ENCODE measurements at regions not wholly inside any gene's neighbourhood (a gene's known extent, or its start where the extent isn't known, plus 50 kb on each side); places are given as distances from the start of the nearest gene placed in this dataset.

DNA sequence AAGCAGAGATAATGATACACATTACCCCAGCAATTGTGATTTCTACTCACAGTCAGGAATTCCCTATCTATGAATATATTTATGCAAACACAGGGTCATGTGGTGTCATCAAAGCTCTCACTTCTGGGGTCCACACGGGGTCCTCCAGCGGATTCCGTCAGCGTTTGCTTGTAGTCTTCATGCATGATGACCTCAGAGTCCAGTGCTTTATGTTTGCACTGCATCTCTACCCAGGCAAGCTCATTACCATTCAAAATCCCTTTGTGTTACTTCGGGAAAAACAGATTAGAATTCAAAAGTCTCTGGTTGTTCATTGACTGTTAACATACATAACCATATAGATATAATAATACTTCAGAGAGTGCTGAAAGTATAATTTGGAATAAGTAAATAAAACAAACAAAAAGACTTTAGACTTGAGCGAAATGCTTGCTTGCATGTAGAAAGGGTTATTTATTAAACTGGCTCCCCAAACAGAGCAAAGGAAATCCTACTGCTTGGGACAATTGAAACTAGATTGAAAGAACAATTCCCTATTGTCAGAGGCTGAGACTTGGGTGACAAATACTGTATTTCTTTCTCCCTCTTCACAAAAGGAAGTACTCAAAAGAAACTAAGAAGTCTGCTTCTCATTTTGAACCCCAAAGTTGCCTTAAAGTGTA is 423.1 kb downstream of the ETS1 start:
- Mint-ChIP-seq H3K27ac (no peak overlapping the region), H3K4me3 (no peak overlapping the region), H3K27me3 (peaks cover 5% of the 10 kb centered on the region), H3K36me3 (ENCODE audit: low read depth) (no peaks in the 10 kb centered on the region), H3K4me1 (peaks cover 6% of the 10 kb centered on the region), H3K9me3 (ENCODE audit: low read depth) (no peaks in the 10 kb centered on the region)
- CTCF ChIA-PET: interaction anchor here (1.1 to 3.0 kb wide), 2 partner anchors 8 to 667 kb away, joined by 7 to 14 read pairs; no protein-coding TSS in a partner anchor
- intact Hi-C loops (cut with DNase I, micrococcal nuclease): no loop called here
- no peak for ATAC-seq
- POLR2A ChIA-PET: interaction anchor here (0.5 kb wide), 1 partner anchor 494 kb away, joined by 3 read pairs; no protein-coding TSS in a partner anchor
- DNase-seq: no peak

DNA sequence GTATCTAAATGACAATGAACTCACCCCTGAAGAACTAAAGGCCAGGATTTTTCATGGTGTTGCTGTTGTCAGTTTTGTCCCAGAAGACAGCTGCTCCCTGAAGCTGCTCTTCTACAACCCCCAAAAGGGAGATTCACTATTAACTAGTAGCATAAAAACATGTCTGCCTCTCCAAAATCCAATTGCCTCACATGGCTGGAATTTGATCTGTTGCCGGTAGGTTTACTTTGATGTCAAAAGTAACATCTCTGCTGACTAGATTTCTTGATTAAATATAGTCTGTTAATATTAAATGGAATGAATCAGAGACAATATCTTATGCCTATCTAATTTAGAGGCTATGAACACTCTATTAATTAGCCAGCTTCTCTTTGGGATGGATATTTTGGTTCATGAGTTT is 425.4 kb downstream of the ETS1 start:
- intact Hi-C loops (cut with DNase I, micrococcal nuclease): no loop called here
- DNase-seq (no peak), ATAC-seq (no peak)
- ChIA-PET POLR2A (no interaction called here), CTCF (interaction anchor here (0.8 to 7.2 kb wide), 4 partner anchors 8 to 699 kb away, joined by 3 to 139 read pairs (median 34); no protein-coding TSS in a partner anchor)
- H3K4me1 Mint-ChIP-seq: peaks cover 15% of the 10 kb centered on the region
- no peaks in the 10 kb centered on the region for H3K9me3 Mint-ChIP-seq (ENCODE audit: low read depth)
- no peak overlapping the region for H3K4me3 Mint-ChIP-seq
- no peaks in the 10 kb centered on the region for H3K36me3 Mint-ChIP-seq (ENCODE audit: low read depth)
- H3K27me3 Mint-ChIP-seq: no peaks in the 10 kb centered on the region
- no peak overlapping the region for H3K27ac Mint-ChIP-seq

DNA sequence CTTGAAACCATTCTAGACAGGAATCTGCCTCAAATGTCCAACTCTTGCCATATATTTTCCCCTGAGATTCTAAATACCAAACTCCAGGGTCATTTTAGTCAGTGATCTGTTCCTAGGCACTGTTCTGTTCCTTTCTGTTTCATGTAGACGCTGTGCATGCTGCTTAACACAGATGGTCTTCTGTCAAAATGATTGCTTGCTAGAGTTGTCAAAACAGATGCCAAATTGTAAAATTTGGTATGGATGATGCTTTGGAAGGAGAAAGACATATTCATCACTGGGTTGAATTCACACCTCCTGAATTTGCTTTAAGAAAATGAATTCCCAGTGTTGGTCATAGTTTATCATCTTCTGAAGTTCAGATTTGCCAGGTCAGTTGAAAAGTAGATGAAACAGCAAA is 425.9 kb downstream of the ETS1 start:
- CTCF ChIA-PET: interaction anchor here (0.8 to 7.2 kb wide), 4 partner anchors 8 to 699 kb away, joined by 3 to 139 read pairs (median 38); no protein-coding TSS in a partner anchor
- POLR2A ChIA-PET: no interaction called here
- H3K4me3 Mint-ChIP-seq: no peak overlapping the region

DNA sequence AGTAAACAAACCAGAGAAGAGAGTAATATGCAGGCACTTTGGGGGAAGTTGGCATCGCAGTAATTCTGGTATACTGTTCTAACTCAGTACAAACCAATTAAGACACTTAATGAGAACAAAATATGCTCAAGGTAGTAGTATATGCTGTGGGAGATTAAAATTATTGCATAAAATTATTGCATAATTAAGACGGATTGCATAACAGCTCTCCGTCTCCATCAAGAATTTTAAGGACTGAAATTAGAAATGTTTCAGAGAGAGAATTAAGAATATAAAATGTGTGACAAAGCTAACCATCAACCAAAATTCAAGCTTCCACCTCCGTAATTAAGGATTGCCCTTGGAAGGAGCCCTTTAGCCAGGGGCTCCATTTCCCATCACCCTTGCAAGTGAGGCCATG is 428.5 kb downstream of the ETS1 start:
- POLR2A ChIA-PET: no interaction called here
- Mint-ChIP-seq H3K9me3 (ENCODE audit: low read depth) (no peaks in the 10 kb centered on the region), H3K4me1 (peaks cover 10% of the 10 kb centered on the region), H3K27me3 (no peaks in the 10 kb centered on the region), H3K4me3 (no peak overlapping the region), H3K36me3 (ENCODE audit: low read depth) (no peaks in the 10 kb centered on the region), H3K27ac (no peak overlapping the region)
- intact Hi-C loops (cut with DNase I, micrococcal nuclease): loop anchor here (1.0 kb wide), 2 partner anchors 128 to 471 kb away; no protein-coding TSS in a partner anchor
- ATAC-seq (no peak), DNase-seq (no peak)
- CTCF ChIA-PET: interaction anchor here (1.0 to 7.2 kb wide), 26 partner anchors 8 to 798 kb away, joined by 3 to 139 read pairs (median 10); no protein-coding TSS in a partner anchor

More for the DNA sequence above, 425.9 kb downstream of the ETS1 start:
- Mint-ChIP-seq H3K27ac (no peak overlapping the region), H3K36me3 (ENCODE audit: low read depth) (no peaks in the 10 kb centered on the region), H3K9me3 (ENCODE audit: low read depth) (no peaks in the 10 kb centered on the region), H3K27me3 (no peaks in the 10 kb centered on the region), H3K4me1 (peaks cover 16% of the 10 kb centered on the region)
- intact Hi-C loops (cut with DNase I, micrococcal nuclease): no loop called here
- ATAC-seq (no peak), DNase-seq (no peak)

DNA sequence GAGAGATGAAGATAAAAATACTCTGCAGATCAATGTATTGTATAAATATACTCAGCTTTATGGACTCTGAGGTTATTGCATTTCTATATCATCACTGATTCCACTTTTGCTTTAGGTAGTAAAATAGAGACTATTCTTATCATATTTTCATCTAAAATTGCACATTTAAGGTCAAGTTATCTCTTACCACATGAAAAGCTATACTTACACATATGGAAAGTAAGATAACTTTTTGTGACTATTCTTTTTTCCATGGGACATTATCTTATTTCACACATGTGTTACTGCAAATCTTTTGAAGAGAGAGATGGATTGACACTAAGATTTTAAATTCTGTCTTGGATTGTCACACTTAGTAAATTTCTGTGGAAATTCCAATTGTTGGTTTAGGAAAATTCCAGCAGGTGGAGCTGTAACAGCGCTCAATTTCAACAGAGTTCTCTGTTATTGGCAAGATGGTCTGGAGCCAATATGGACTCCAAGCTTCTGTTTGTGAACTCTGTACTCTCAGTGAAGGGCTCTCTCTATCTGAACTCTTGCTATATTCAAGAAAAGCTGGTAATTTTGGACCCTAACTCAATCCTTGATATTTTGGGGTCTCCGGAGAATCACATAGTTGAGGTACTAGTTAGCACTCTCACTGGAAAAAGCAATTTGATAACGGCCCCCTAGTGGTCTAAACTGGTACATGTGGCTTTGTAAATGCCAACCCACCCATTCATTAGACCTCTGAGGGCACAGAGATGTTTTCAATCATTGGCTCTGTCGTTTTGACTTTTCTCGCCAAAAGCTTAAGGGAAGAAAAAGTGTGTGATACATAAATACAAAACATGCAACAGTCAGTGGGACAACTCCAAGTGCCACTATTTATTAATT is 429.7 kb downstream of the ETS1 start:
- H3K4me1 Mint-ChIP-seq: peaks cover 10% of the 10 kb centered on the region
- peak overlapping the region; percentile 86 for H3K27ac Mint-ChIP-seq
- ChIA-PET POLR2A (no interaction called here), CTCF (interaction anchor here (0.6 to 7.2 kb wide), 118 partner anchors 10 to 803 kb away, joined by 3 to 139 read pairs (median 4); partner anchors contain the start of genes KCNJ1 and KCNJ5)
- H3K9me3 Mint-ChIP-seq (ENCODE audit: low read depth): no peaks in the 10 kb centered on the region
- no peaks in the 10 kb centered on the region for H3K36me3 Mint-ChIP-seq (ENCODE audit: low read depth)
- H3K4me3 Mint-ChIP-seq: peak overlapping the region; percentile 60
- peak; percentile 91 for ATAC-seq
- intact Hi-C loops (cut with DNase I, micrococcal nuclease): loop anchor here (1.0 kb wide), 6 partner anchors 126 to 799 kb away; no protein-coding TSS in a partner anchor
- no peaks in the 10 kb centered on the region for H3K27me3 Mint-ChIP-seq
- DNase-seq: peak; percentile 68

DNA sequence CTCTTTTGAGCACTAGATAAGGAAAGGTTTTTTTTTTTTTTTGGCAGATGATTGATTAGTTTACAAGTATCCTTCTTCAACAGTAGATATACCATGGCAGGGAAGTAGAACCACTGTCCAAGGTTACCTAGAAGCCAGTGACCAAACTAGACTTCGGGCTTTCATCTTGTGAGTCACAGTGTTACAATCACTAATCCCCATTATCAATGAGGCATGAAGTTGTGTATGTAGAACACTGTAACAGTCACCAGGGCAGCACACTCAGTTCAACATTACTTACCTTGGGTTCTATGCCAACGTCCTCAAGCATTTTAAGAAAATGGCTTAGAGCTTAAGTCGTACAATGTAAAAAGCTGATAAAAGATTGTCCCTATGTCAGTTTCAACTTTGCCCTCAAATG is 430.9 kb downstream of the ETS1 start:
- intact Hi-C loops (cut with DNase I, micrococcal nuclease): no loop called here
- no peak for ATAC-seq
- no peaks in the 10 kb centered on the region for H3K9me3 Mint-ChIP-seq (ENCODE audit: low read depth)
- peaks cover 10% of the 10 kb centered on the region for H3K4me1 Mint-ChIP-seq
- H3K27ac Mint-ChIP-seq: no peak overlapping the region
- ChIA-PET POLR2A (no interaction called here), CTCF (interaction anchor here (0.7 to 7.2 kb wide), 41 partner anchors 9 to 1068 kb away, joined by 3 to 139 read pairs (median 9); partner anchors contain the start of gene KCNJ1)
- DNase-seq: no peak
- no peak overlapping the region for H3K4me3 Mint-ChIP-seq
- no peaks in the 10 kb centered on the region for H3K27me3 Mint-ChIP-seq
- no peaks in the 10 kb centered on the region for H3K36me3 Mint-ChIP-seq (ENCODE audit: low read depth)

DNA sequence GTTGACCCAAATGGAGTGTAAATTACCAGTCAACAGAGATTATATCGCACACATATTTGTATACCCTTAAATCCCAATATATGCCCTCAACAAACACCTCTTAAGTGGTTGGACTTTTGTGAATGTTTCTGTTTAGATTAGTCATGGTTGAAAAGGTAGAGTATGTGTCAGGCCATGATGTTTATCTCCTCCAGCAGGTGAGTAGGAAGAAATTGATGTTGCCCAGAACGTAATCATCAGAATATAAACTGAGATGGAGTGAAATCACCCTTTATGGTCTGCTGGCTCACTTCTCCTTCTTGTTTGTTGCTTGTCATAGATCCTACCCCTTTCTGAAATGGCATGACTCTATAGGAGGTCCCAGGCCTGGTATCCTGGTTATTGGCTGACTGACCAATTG is 431.8 kb downstream of the ETS1 start:
- Mint-ChIP-seq H3K27me3 (no peaks in the 10 kb centered on the region), H3K9me3 (ENCODE audit: low read depth) (no peaks in the 10 kb centered on the region), H3K4me1 (peaks cover 10% of the 10 kb centered on the region), H3K27ac (no peak overlapping the region), H3K36me3 (ENCODE audit: low read depth) (no peaks in the 10 kb centered on the region), H3K4me3 (no peak overlapping the region)
- ATAC-seq (no peak), DNase-seq (no peak)
- intact Hi-C loops (cut with DNase I, micrococcal nuclease): no loop called here
- ChIA-PET CTCF (interaction anchor here (7.2 kb wide), 1 partner anchor 14 kb away, joined by 139 read pairs; no protein-coding TSS in a partner anchor), POLR2A (no interaction called here)

DNA sequence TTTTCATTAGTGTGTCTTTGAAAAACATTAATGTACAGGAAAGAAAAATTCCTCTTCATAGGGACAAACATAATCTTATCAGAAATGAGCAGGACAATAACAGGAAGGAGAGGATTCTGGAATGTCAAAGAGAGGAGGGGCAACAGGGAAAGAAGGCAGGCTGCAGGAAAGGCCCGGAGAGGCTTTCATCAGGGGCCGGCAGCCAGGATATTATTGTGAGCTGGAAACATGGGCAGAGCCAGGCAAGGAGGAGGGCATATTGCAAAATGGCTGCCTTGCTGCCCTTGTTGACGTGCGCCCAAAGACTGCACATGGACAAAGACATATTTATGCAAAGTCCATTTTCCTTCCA is 433.7 kb downstream of the ETS1 start:
- no peaks in the 10 kb centered on the region for H3K9me3 Mint-ChIP-seq (ENCODE audit: low read depth)
- H3K27ac Mint-ChIP-seq: no peak overlapping the region
- H3K4me3 Mint-ChIP-seq: no peak overlapping the region
- no peak for DNase-seq
- intact Hi-C loops (cut with DNase I, micrococcal nuclease): no loop called here
- no peaks in the 10 kb centered on the region for H3K27me3 Mint-ChIP-seq
- no peaks in the 10 kb centered on the region for H3K36me3 Mint-ChIP-seq (ENCODE audit: low read depth)
- ChIA-PET CTCF (interaction anchor here (1.0 to 1.4 kb wide), 3 partner anchors 49 to 677 kb away, joined by 3 read pairs; no protein-coding TSS in a partner anchor), POLR2A (interaction anchor here (0.9 kb wide), 1 partner anchor 1122 kb away, joined by 3 read pairs; no protein-coding TSS in a partner anchor)
- no peak for ATAC-seq
- peaks cover 10% of the 10 kb centered on the region for H3K4me1 Mint-ChIP-seq

DNA sequence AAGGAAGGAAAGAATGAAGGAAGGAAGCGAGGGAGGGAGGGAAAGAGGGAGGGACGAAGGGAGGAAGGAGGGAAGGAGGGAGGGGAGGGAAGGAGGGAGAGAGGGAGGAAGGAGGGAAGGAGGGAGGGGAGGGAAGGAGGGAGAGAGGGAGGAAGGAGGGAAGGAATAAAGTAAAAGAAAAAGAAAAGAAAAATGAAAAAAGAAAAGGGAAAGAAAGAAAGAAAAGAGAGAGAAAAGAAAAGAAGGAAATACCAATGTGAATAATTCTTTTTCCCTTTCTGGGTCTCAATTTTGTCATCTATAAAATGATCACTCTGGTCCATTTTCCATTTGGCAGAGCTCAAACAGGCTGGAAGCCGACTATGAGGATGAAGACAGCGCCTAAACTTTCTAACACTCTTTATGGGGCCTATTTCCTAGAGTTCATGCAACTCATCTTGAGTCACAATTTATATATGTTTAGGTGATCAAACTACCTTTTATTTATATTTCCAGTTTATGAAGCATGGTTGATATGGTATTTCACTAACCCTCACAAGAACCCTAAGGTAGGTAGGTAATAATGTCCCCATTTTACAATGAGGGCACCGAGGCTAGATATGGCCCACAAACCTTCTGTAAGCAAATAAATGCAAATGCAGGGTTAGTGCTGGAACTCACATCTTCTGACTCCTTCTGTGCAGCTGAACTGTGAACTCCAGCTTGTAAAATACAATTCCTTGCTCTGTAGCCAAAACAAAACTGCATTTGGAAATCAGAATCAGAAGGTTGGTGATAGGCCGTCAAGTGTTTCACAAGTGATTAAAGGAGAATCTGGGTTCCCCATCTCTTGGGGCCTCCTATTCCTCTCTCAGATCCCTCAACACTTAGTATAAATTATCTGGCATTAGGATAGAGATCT is 434.3 kb downstream of the ETS1 start:
- Mint-ChIP-seq H3K27me3 (no peaks in the 10 kb centered on the region), H3K9me3 (ENCODE audit: low read depth) (no peaks in the 10 kb centered on the region), H3K4me3 (no peak overlapping the region), H3K4me1 (peaks cover 10% of the 10 kb centered on the region), H3K36me3 (ENCODE audit: low read depth) (no peaks in the 10 kb centered on the region), H3K27ac (no peak overlapping the region)
- intact Hi-C loops (cut with DNase I, micrococcal nuclease): no loop called here
- ChIA-PET CTCF (interaction anchor here (0.7 to 1.5 kb wide), 6 partner anchors 49 to 678 kb away, joined by 3 to 6 read pairs (median 3); no protein-coding TSS in a partner anchor), POLR2A (interaction anchor here (0.9 kb wide), 1 partner anchor 1123 kb away, joined by 3 read pairs; no protein-coding TSS in a partner anchor)
- ATAC-seq (no peak), DNase-seq (no peak)

DNA sequence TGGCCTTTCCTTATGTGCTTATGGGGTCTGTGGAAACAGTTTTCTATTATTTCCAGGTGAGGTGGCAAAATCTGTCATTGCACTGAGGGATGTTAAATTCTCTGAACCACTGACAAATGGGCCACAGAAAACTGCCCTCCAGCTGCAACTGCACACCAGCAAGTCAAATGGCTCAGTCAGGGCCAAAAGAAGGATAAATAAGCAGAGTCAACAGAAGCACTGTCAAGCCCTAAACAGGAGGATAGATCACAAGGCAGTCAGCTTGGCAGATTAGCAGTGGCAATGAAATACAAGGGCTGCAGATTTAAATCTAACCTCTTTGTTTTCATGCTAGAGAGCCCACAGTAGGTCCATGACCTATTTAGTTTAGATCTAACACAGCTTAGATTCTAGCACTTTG is 435.6 kb downstream of the ETS1 start:
- DNase-seq (no peak), ATAC-seq (no peak)
- Mint-ChIP-seq H3K27ac (no peak overlapping the region), H3K27me3 (no peaks in the 10 kb centered on the region), H3K4me1 (no peaks in the 10 kb centered on the region), H3K4me3 (no peak overlapping the region), H3K9me3 (ENCODE audit: low read depth) (no peaks in the 10 kb centered on the region), H3K36me3 (ENCODE audit: low read depth) (no peaks in the 10 kb centered on the region)
- POLR2A ChIA-PET: no interaction called here
- CTCF ChIA-PET: interaction anchor here (0.8 to 2.4 kb wide), 11 partner anchors 8 to 709 kb away, joined by 3 to 11 read pairs (median 3); no protein-coding TSS in a partner anchor
- intact Hi-C loops (cut with DNase I, micrococcal nuclease): no loop called here
